ENCODE measurements at regions not wholly inside any gene's neighbourhood (a gene's known extent, or its start where the extent isn't known, plus 50 kb on each side); places are given as distances from the start of the nearest gene placed in this dataset.
"Not testable (repeated sequence)": the region's sequence is repeated elsewhere in the genome, so short reads cannot be mapped to it uniquely, and the experiment has no call there.

- TF ChIP-seq POLR2A (IDR thresholded peaks at IDR 0.05), result no peak
- TF ChIP-seq POLR2AphosphoS5 (IDR thresholded peaks at IDR 0.05; ENCODE audit: insufficient read depth in 1 of 2, low read depth in 1 of 2), result no peak
- no peak for TF ChIP-seq CTCF (IDR thresholded peaks at IDR 0.05)
- no peaks in the 10 kb centered on the region for H3K4me1 ChIP-seq
- H3K27ac ChIP-seq, result no peak overlapping the region
- no peaks in the 10 kb centered on the region for H3K9me3 ChIP-seq
- H3K4me3 ChIP-seq, result no peak overlapping the region
- DNase-seq (ENCODE audit: extremely low spot score in 2 of 2), result no peak
- no peaks in the 10 kb centered on the region for H3K27me3 ChIP-seq
- H3K36me3 ChIP-seq, result no peaks in the 10 kb centered on the region
- intact Hi-C loops (cut with DNase I), result no loop called here
These were observed 1072.8 kb downstream of the UQCRFS1 start for GRCh38 chr19:28140201-28140600.

DNA sequence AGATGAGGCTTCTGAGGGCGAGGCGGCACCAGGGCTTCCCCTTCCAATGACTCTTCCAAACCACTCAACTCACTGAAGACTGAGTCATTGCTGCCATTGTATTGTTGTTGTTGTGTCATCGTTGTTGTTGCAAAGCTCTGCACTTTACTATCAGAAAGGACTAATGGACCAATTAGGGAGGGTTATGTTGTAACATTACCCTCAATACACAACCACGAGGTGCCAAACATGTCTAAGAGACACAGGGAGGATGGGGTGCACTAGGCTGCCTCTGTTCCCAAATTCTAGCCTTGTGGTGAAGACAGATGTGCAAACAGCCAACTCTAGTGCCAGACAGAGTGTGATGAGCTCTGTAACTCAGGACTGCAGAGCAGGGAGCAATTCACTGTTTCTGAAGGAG, 1075.2 kb downstream of the UQCRFS1 start:
- Histone ChIP-seq H3K27me3 (no peaks in the 10 kb centered on the region), H3K4me3 (no peak overlapping the region)
- intact Hi-C loops (cut with DNase I), result no loop called here

GRCh38 chr19:28136796-28137195, 1076.2 kb downstream of the UQCRFS1 start:
- H3K4me3 ChIP-seq, result no peak overlapping the region
- H3K27ac ChIP-seq, result no peak overlapping the region
- H3K27me3 ChIP-seq, result no peaks in the 10 kb centered on the region
- H3K9me3 ChIP-seq, result no peaks in the 10 kb centered on the region
- H3K4me1 ChIP-seq, result no peaks in the 10 kb centered on the region
- TF ChIP-seq POLR2A (IDR thresholded peaks at IDR 0.05), result no peak
- intact Hi-C loops (cut with DNase I), result no loop called here
- H3K36me3 ChIP-seq, result no peaks in the 10 kb centered on the region
- no peak for DNase-seq (ENCODE audit: extremely low spot score in 2 of 2)

More for the DNA sequence above, 1075.2 kb downstream of the UQCRFS1 start:
- H3K9me3 ChIP-seq, result no peaks in the 10 kb centered on the region
- H3K27ac ChIP-seq, result no peak overlapping the region
- no peak for DNase-seq (ENCODE audit: extremely low spot score in 2 of 2)
- no peaks in the 10 kb centered on the region for H3K36me3 ChIP-seq
- TF ChIP-seq CTCF (IDR thresholded peaks at IDR 0.05) (no peak), POLR2A (IDR thresholded peaks at IDR 0.05) (no peak), POLR2AphosphoS5 (IDR thresholded peaks at IDR 0.05; ENCODE audit: insufficient read depth in 1 of 2, low read depth in 1 of 2) (no peak)
- H3K4me1 ChIP-seq, result no peaks in the 10 kb centered on the region

- H3K27ac ChIP-seq, result no peak overlapping the region
- H3K9me3 ChIP-seq, result no peaks in the 10 kb centered on the region
- TF ChIP-seq POLR2AphosphoS5 (IDR thresholded peaks at IDR 0.05; ENCODE audit: insufficient read depth in 1 of 2, low read depth in 1 of 2) (peak in 1 of 2 donors; percentile 27), POLR2A (IDR thresholded peaks at IDR 0.05) (no peak)
- no peaks in the 10 kb centered on the region for H3K36me3 ChIP-seq
- H3K27me3 ChIP-seq, result no peaks in the 10 kb centered on the region
- intact Hi-C loops (cut with DNase I), result no loop called here
- H3K4me3 ChIP-seq, result no peak overlapping the region
- no peaks in the 10 kb centered on the region for H3K4me1 ChIP-seq
- DNase-seq (ENCODE audit: extremely low spot score in 2 of 2), result no peak
These were observed 1077.1 kb downstream of the UQCRFS1 start for GRCh38 chr19:28135825-28136224.

DNA sequence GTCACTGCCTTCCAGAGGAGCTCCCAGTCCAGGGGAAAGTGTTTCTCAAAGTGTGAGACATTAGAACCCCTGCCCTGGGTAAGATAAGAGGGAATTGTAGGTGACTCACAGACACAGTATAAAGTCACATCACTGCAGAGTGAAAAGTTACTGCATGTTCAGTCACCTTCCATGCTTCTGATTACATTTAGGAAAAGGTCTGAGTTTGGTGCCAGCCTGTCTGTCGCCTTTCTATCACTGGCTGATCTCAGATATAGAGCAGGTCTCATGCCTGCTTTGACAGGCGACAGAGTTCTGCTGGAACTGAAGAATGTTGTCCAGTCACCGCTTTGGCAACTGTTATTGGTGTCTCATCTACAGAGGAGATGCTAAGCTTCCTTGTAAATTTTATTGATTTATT, 1078.6 kb downstream of the UQCRFS1 start:
- no peaks in the 10 kb centered on the region for H3K4me1 ChIP-seq
- TF ChIP-seq CTCF (IDR thresholded peaks at IDR 0.05) (no peak), POLR2AphosphoS5 (IDR thresholded peaks at IDR 0.05; ENCODE audit: insufficient read depth in 1 of 2, low read depth in 1 of 2) (no peak), POLR2A (IDR thresholded peaks at IDR 0.05) (no peak)
- intact Hi-C loops (cut with DNase I), result no loop called here

DNA sequence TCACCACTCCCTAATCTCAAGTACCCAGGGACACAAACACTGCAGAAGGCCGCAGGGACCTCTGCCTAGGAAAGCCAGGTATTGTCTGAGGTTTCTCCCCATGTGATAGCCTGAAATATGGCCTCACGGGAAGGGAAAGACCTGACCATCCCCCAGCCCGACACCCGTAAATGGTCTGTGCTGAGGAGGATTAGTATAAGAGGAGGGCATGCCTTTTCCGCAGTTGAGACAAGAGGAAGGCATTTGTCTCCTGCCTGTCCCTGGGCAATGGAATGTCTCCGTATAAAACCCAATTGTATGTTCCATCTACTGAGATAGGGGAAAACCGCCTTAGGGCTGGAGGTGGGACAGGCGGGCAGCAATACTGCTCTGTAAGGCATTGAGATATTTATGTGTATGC, 1082.1 kb downstream of the UQCRFS1 start:
- H3K36me3 ChIP-seq; H3K4me1 ChIP-seq; H3K4me3 ChIP-seq; DNase-seq (ENCODE audit: extremely low spot score in 2 of 2); H3K27ac ChIP-seq; H3K9me3 ChIP-seq; intact Hi-C loops (cut with DNase I); H3K27me3 ChIP-seq: not testable (repeated sequence)

More for the DNA sequence above, 1078.6 kb downstream of the UQCRFS1 start:
- no peak for DNase-seq (ENCODE audit: extremely low spot score in 2 of 2)
- H3K27ac ChIP-seq, result no peak overlapping the region
- no peak overlapping the region for H3K4me3 ChIP-seq
- H3K36me3 ChIP-seq, result no peaks in the 10 kb centered on the region
- no peaks in the 10 kb centered on the region for H3K9me3 ChIP-seq
- no peaks in the 10 kb centered on the region for H3K27me3 ChIP-seq

DNA sequence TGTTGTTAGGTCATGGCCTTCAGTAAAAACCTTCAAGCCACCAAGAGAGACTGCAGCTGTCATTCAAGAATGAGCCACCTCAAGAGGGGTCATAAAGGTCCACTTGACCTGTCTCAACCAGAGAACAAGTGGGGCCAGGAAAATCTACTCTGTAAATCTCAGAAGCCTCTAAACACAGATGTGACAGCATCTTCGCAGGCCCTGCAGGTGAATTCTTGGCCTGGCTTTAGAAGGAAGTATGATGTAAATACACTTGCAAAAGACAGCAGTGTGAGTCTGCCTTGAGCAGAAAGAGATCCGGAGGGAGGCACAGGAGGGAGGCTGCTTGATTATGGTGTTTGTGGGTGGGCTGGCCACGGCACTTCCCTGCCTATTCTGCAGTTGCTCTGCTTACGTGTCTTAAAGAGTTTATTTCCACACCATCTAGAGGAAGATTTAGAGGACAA, 1082.9 kb downstream of the UQCRFS1 start:
- Histone ChIP-seq H3K4me1 (no peaks in the 10 kb centered on the region), H3K36me3 (no peaks in the 10 kb centered on the region), H3K27me3 (no peaks in the 10 kb centered on the region), H3K9me3 (no peaks in the 10 kb centered on the region), H3K4me3 (no peak overlapping the region), H3K27ac (no peak overlapping the region)
- TF ChIP-seq CTCF (IDR thresholded peaks at IDR 0.05), result no peak
- TF ChIP-seq POLR2A (IDR thresholded peaks at IDR 0.05), result no peak
- TF ChIP-seq POLR2AphosphoS5 (IDR thresholded peaks at IDR 0.05; ENCODE audit: insufficient read depth in 1 of 2, low read depth in 1 of 2), result no peak
- intact Hi-C loops (cut with DNase I), result no loop called here
- DNase-seq (ENCODE audit: extremely low spot score in 2 of 2), result no peak

Measured in vagina (tissue), 2 donors.